ENCODE measurements at regions not wholly inside any gene's neighbourhood (a gene's known extent, or its start where the extent isn't known, plus 50 kb on each side); places are given as distances from the start of the nearest gene placed in this dataset.
"Not testable (repeated sequence)": the region's sequence is repeated elsewhere in the genome, so short reads cannot be mapped to it uniquely, and the experiment has no call there.

GRCh38 chr5:136446565-136446964, 81.2 kb upstream of the TRPC7 start:
- no peak for DNase-seq
- H4K20me1 ChIP-seq (ENCODE audit: insufficient read depth) = no peaks in the 10 kb centered on the region
- H3K79me2 ChIP-seq (ENCODE audit: insufficient read depth) = no peaks in the 10 kb centered on the region
- WGBS (ENCODE audit: low lambda C conversion rate) = 51% methylated on average over 6 of the region's 6 CpGs
- no peaks in the 10 kb centered on the region for H3K27me3 ChIP-seq (ENCODE audit: insufficient read depth)
- no peaks in the 10 kb centered on the region for H3K36me3 ChIP-seq (replicated peaks in 1 of 2; ENCODE audit: control insufficient read depth in 1 of 2, insufficient read depth in 2 of 2, low read length in 1 of 2)
- TF ChIP-seq CTCF (IDR thresholded peaks at IDR 0.05) (peak; percentile 28; the same call in 1 of the 2 replicates), GABPA (IDR thresholded peaks at IDR 0.05; ENCODE audit: low read depth) (no peak)
- H3K9ac ChIP-seq = no peak overlapping the region
- no peak overlapping the region for H3K27ac ChIP-seq (ENCODE audit: low read depth in 2 of 2, low read length in 1 of 2)
- no peaks in the 10 kb centered on the region for H3K9me3 ChIP-seq
- H3K4me2 ChIP-seq = no peak overlapping the region
- ChIA-PET CTCF (interaction anchor here (1.2 to 1.5 kb wide), 3 partner anchors 26 to 82 kb away, joined by 3 to 5 read pairs (median 4); no protein-coding TSS in a partner anchor), POLR2A (no interaction called here)
- no peak overlapping the region for H3K4me3 ChIP-seq (ENCODE audit: low read depth in 2 of 2, low read length in 1 of 2)
- H3K4me1 ChIP-seq (ENCODE audit: control insufficient read depth in 1 of 2, insufficient read depth in 2 of 2, low read depth in 1 of 2, low read length in 1 of 2) = no peaks in the 10 kb centered on the region
- no peaks in the 10 kb centered on the region for H3K9me2 ChIP-seq
- H2AFZ ChIP-seq (ENCODE audit: low read depth) = no peak overlapping the region
- no peaks in the 10 kb centered on the region for H3F3A ChIP-seq (replicated peaks; ENCODE audit: insufficient read depth)

DNA sequence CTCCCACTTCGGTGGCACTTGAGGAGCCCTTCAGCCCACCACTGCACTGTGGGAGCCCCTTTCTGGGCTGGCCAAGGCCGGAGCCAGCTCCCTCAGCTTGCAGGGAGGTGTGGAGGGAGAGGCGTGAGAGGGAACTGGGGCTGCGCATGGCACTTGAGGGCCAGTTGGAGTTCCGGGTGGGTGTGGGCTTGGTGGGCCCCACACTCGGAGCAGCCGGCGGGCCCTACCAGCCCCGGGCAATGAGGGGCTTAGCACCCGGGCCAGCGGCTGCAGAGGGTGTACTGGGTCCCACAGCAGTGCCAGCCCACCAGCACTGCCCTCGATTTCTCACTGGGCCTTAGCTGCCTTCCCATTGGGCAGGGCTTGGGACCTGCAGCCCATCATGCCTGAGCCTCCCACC, 78.8 kb upstream of the TRPC7 start:
- DNase-seq; POLR2A ChIA-PET; H3K4me1 ChIP-seq (ENCODE audit: control insufficient read depth in 1 of 2, insufficient read depth in 2 of 2, low read depth in 1 of 2, low read length in 1 of 2); H4K20me1 ChIP-seq (ENCODE audit: insufficient read depth); H3K27ac ChIP-seq (ENCODE audit: low read depth in 2 of 2, low read length in 1 of 2); H3F3A ChIP-seq (replicated peaks; ENCODE audit: insufficient read depth); H3K9me3 ChIP-seq; H3K9ac ChIP-seq; H3K9me2 ChIP-seq; H2AFZ ChIP-seq (ENCODE audit: low read depth); H3K36me3 ChIP-seq (replicated peaks in 1 of 2; ENCODE audit: control insufficient read depth in 1 of 2, insufficient read depth in 2 of 2, low read length in 1 of 2); H3K79me2 ChIP-seq (ENCODE audit: insufficient read depth); H3K27me3 ChIP-seq (ENCODE audit: insufficient read depth); H3K4me3 ChIP-seq (ENCODE audit: low read depth in 2 of 2, low read length in 1 of 2); H3K4me2 ChIP-seq: not testable (repeated sequence)
- 62% methylated on average over 7 of the region's 12 CpGs for WGBS (ENCODE audit: low lambda C conversion rate)
- CTCF ChIA-PET = interaction anchor here (1.1 to 1.5 kb wide), 2 partner anchors 15 to 18 kb away, joined by 3 to 4 read pairs; no protein-coding TSS in a partner anchor

DNA sequence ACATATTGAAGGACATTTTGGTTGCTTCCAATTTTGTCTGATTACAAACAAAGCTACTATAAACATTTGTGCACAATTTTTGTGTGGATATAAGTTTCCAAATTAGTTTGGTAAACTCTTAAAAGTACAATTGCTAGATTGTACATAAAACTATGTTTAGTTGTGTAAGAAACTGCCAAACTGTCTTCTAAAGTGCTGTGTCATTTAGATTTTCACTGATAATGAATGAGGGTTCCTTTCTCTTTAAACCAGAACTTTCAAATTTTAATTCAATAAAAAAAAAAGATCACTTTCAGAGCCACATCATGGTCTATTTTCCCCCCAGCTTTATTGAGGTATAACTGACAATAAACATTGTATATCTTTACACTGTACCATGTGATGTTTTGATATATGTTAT, 74.0 kb upstream of the TRPC7 start:
- CTCF ChIA-PET = no interaction called here
- TF ChIP-seq SMC3 (IDR thresholded peaks at IDR 0.05; ENCODE audit: low read depth, low read length) (no peak), TEAD4 (IDR thresholded peaks at IDR 0.05; ENCODE audit: borderline replicate concordance, insufficient read depth) (no peak), EP300 (IDR thresholded peaks at IDR 0.05; ENCODE audit: borderline replicate concordance in 1 of 2, low read depth in 1 of 2, low read length in 1 of 2) (no peak), MEF2A (IDR thresholded peaks at IDR 0.05; ENCODE audit: borderline replicate concordance, low read depth) (no peak), RAD21 (IDR thresholded peaks at IDR 0.05; ENCODE audit: low read length) (no peak)
- TF ChIP-seq, protein P1, sequence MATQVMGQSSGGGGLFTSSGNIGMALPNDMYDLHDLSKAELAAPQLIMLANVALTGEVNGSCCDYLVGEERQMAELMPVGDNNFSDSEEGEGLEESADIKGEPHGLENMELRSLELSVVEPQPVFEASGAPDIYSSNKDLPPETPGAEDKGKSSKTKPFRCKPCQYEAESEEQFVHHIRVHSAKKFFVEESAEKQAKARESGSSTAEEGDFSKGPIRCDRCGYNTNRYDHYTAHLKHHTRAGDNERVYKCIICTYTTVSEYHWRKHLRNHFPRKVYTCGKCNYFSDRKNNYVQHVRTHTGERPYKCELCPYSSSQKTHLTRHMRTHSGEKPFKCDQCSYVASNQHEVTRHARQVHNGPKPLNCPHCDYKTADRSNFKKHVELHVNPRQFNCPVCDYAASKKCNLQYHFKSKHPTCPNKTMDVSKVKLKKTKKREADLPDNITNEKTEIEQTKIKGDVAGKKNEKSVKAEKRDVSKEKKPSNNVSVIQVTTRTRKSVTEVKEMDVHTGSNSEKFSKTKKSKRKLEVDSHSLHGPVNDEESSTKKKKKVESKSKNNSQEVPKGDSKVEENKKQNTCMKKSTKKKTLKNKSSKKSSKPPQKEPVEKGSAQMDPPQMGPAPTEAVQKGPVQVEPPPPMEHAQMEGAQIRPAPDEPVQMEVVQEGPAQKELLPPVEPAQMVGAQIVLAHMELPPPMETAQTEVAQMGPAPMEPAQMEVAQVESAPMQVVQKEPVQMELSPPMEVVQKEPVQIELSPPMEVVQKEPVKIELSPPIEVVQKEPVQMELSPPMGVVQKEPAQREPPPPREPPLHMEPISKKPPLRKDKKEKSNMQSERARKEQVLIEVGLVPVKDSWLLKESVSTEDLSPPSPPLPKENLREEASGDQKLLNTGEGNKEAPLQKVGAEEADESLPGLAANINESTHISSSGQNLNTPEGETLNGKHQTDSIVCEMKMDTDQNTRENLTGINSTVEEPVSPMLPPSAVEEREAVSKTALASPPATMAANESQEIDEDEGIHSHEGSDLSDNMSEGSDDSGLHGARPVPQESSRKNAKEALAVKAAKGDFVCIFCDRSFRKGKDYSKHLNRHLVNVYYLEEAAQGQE (IDR thresholded peaks at IDR 0.05; ENCODE audit: low read depth, low read length) = no peak
- no peaks in the 10 kb centered on the region for H3K79me2 ChIP-seq (ENCODE audit: insufficient read depth)
- no peak overlapping the region for H3K9ac ChIP-seq
- no peaks in the 10 kb centered on the region for H3K9me3 ChIP-seq
- H3K27me3 ChIP-seq (ENCODE audit: insufficient read depth) = no peaks in the 10 kb centered on the region
- POLR2A ChIA-PET = no interaction called here
- H2AFZ ChIP-seq (ENCODE audit: low read depth) = no peak overlapping the region
- no peaks in the 10 kb centered on the region for H3F3A ChIP-seq (replicated peaks; ENCODE audit: insufficient read depth)
- H4K20me1 ChIP-seq (ENCODE audit: insufficient read depth) = no peaks in the 10 kb centered on the region
- H3K4me2 ChIP-seq = no peak overlapping the region
- no peaks in the 10 kb centered on the region for H3K36me3 ChIP-seq (replicated peaks in 1 of 2; ENCODE audit: control insufficient read depth in 1 of 2, insufficient read depth in 2 of 2, low read length in 1 of 2)
- H3K4me1 ChIP-seq (ENCODE audit: control insufficient read depth in 1 of 2, insufficient read depth in 2 of 2, low read depth in 1 of 2, low read length in 1 of 2) = no peaks in the 10 kb centered on the region
- no peak overlapping the region for H3K27ac ChIP-seq (ENCODE audit: low read depth in 2 of 2, low read length in 1 of 2)
- no peak for DNase-seq
- H3K9me2 ChIP-seq = no peaks in the 10 kb centered on the region
- H3K4me3 ChIP-seq (ENCODE audit: low read depth in 2 of 2, low read length in 1 of 2) = no peak overlapping the region

All from SK-N-SH (cell line).